ENCODE measurements at regions not wholly inside any gene's neighbourhood (a gene's known extent, or its start where the extent isn't known, plus 50 kb on each side); places are given as distances from the start of the nearest gene placed in this dataset.
A peak's percentile ranks its signal among the peaks of the same experiment; 100 is the strongest.

- no peak for TF ChIP-seq POLR2A (IDR thresholded peaks at IDR 0.05; ENCODE audit: control extremely low read depth in 1 of 2, low read depth in 2 of 2, low read length in 2 of 2)
- no peak for TF ChIP-seq CREB1 (IDR thresholded peaks at IDR 0.05)
- no peak for TF ChIP-seq TCF12 (IDR thresholded peaks at IDR 0.05; ENCODE audit: low read depth, low read length)
- TF ChIP-seq CTCF (IDR thresholded peaks at IDR 0.05; ENCODE audit: control extremely low read depth in 1 of 3, insufficient read depth in 1 of 3, low read depth in 1 of 3, low read length in 3 of 3) = peak in 2 of 3 experiments; percentile 38 to 57; a peak in 3 of 4 replicates
- no peak for TF ChIP-seq TEAD4 (IDR thresholded peaks at IDR 0.05; ENCODE audit: low read depth, low read length)
- TF ChIP-seq CHD1 (IDR thresholded peaks at IDR 0.05; ENCODE audit: low read depth, low read length) = no peak
These were observed 1162.8 kb downstream of the DSC3 start for GRCh38 chr18:29879763-29880162.
